Panc1 (cell line): ENCODE measurements at regions not wholly inside any gene's neighbourhood (a gene's known extent, or its start where the extent isn't known, plus 50 kb on each side); places are given as distances from the start of the nearest gene placed in this dataset.

Source experiments
- ATAC-seq: fragments of 200-7000 bp; cut with Tn5 transposase; 2 replicates; pipeline ENCODE4 v1.9.1; 2020; ENCODE audit warnings: mild to moderate bottlenecking, moderate library complexity
- BruUV-seq: library from RNA; stranded (reverse); fragments of 400-500 nt; replicated peaks from 2 replicates; lab custom pipeline; 2021; lab: Mats Ljungman, UMichigan
- CTCF ChIA-PET: fragments of 300-600 bp; sonication (Branson Sonifier 250); formaldehyde crosslinking; loops from one replicate; lab custom pipeline; 2022; ENCODE audit warnings: antibody characterized with exemption; lab: Charles Lee
- POLR2A ChIA-PET: fragments of 300-600 bp; sonication (Branson Sonifier 250); formaldehyde crosslinking; loops from one replicate; lab custom pipeline; 2022; ENCODE audit warnings: antibody characterized with exemption; lab: Charles Lee
- DNase-seq: peaks from one replicate; pipeline ENCODE4 v3.0.0-alpha.2; 2010; ENCODE audit warnings: low read depth, low spot score
- H3K27ac ChIP-seq: 2 replicates; pipeline ENCODE4 v1.5.1; 2011; ENCODE audit warnings: mild to moderate bottlenecking, low read length, inconsistent platforms
- H3K27me3 ChIP-seq: fragments of 200-500 bp; sonication (Bioruptor generic); 2 replicates; pipeline ENCODE4 v1.6.0; 2014; ENCODE audit warnings: low read length, inconsistent platforms; ENCODE audit not compliant: control insufficient read depth, insufficient read depth
- H3K36me3 ChIP-seq: fragments of 200-500 bp; sonication (Bioruptor generic); 2 replicates; pipeline ENCODE4 v1.5.1; 2014; ENCODE audit warnings: inconsistent platforms, mild to moderate bottlenecking, low read length, moderate library complexity; ENCODE audit not compliant: control insufficient read depth, insufficient read depth
- H3K4me1 ChIP-seq: 2 replicates; pipeline ENCODE4 v1.5.1; 2011; ENCODE audit warnings: inconsistent platforms, mild to moderate bottlenecking, low read length, moderate library complexity; ENCODE audit not compliant: control insufficient read depth, insufficient read depth
- H3K4me3 ChIP-seq, 2 experiments: 2 replicates each; pipeline ENCODE4 v1.5.1; 2011 to 2012; ENCODE audit warnings: low read depth in 2 of 2, low read length in 2 of 2, mild to moderate bottlenecking in 2 of 2, inconsistent platforms in 1 of 2, moderate library complexity in 1 of 2
- H3K9me3 ChIP-seq: fragments of 200-500 bp; sonication (Bioruptor generic); 2 replicates; pipeline ENCODE4 v1.5.1; 2014; ENCODE audit warnings: low read depth, mild to moderate bottlenecking, inconsistent platforms, low read length, moderate library complexity; ENCODE audit not compliant: control insufficient read depth, insufficient read depth
- CTCF ChIP-seq: fragments of 450-650 bp; IDR thresholded peaks from 2 replicates; pipeline ENCODE4 v1.5.1; 2017; ENCODE audit warnings: mild to moderate bottlenecking
- POLR2AphosphoS5 ChIP-seq: IDR thresholded peaks from 2 replicates; pipeline ENCODE4 v1.6.1; 2012; ENCODE audit warnings: mild to moderate bottlenecking, low read depth, low read length, moderate library complexity
- REST ChIP-seq, 2 experiments: IDR thresholded peaks; 2 replicates each; pipeline ENCODE4 v1.6.1; 2011 to 2012; ENCODE audit warnings: low read depth in 2 of 2, control low read depth in 1 of 2, low read length in 1 of 2, mild to moderate bottlenecking in 1 of 2, moderate library complexity in 1 of 2; ENCODE audit not compliant: insufficient read depth in 1 of 2
- SIN3A ChIP-seq: IDR thresholded peaks from 2 replicates; pipeline ENCODE4 v1.6.1; 2012; ENCODE audit warnings: low read depth, mild to moderate bottlenecking, low read length, moderate library complexity, borderline replicate concordance; ENCODE audit not compliant: insufficient read depth
- TCF7L2 ChIP-seq: IDR thresholded peaks from 2 replicates; pipeline ENCODE4 v1.6.1; 2011; ENCODE audit warnings: mild to moderate bottlenecking, low read depth, low read length, inconsistent platforms
- in situ Hi-C: cut with HindIII; loops from 2 replicates; pipeline ENCODE4 v1.10.0; 2016; ENCODE audit warnings: low sequenced_read_pairs, low pct_unique_long_range_greater_than_20kb
- intact Hi-C: fragments of 100-400 bp; cut with micrococcal nuclease; formaldehyde crosslinking; loops from one replicate; pipeline ENCODE4 v1.10.0; 2022; ENCODE audit not compliant: unreplicated experiment

GRCh38 chr7:68449816-68450215 lies 1148.5 kb upstream of the AUTS2 start:
- no peak overlapping the region for H3K4me3 ChIP-seq
- CTCF ChIA-PET = no interaction called here
- DNase-seq = no peak
- H3K27ac ChIP-seq = no peak overlapping the region
- POLR2A ChIA-PET = no interaction called here
- in situ Hi-C loops (no loop called here), intact Hi-C loops (no loop called here)
- BruUV-seq = no TSS peak
- TF ChIP-seq POLR2AphosphoS5 = no peak
- no peak for TF ChIP-seq TCF7L2
- TF ChIP-seq SIN3A = no peak
- TF ChIP-seq REST (IDR thresholded peaks at IDR 0.05; ENCODE audit: insufficient read depth in 1 of 2, low read depth in 2 of 2, low read length in 1 of 2) = no peak
- TF ChIP-seq CTCF = no peak
- no peaks in the 10 kb centered on the region for H3K9me3 ChIP-seq
- H3K27me3 ChIP-seq = no peaks in the 10 kb centered on the region
- no peak for ATAC-seq
- H3K4me1 ChIP-seq = no peaks in the 10 kb centered on the region
- H3K36me3 ChIP-seq = no peaks in the 10 kb centered on the region

- ATAC-seq (no peak), DNase-seq (no peak)
- H3K4me3 ChIP-seq = no peak overlapping the region
- CTCF ChIA-PET = no interaction called here
- no peak for TF ChIP-seq SIN3A
- no peak for TF ChIP-seq REST (IDR thresholded peaks at IDR 0.05; ENCODE audit: insufficient read depth in 1 of 2, low read depth in 2 of 2, low read length in 1 of 2)
- TF ChIP-seq TCF7L2 = no peak
- TF ChIP-seq CTCF = no peak
- TF ChIP-seq POLR2AphosphoS5 = no peak
- H3K27me3 ChIP-seq = no peaks in the 10 kb centered on the region
- H3K9me3 ChIP-seq = no peaks in the 10 kb centered on the region
- in situ Hi-C loops = no loop called here
- intact Hi-C loops = no loop called here
- no peak overlapping the region for H3K27ac ChIP-seq
- H3K4me1 ChIP-seq = no peaks in the 10 kb centered on the region
- no TSS peak for BruUV-seq
- POLR2A ChIA-PET = no interaction called here
- no peaks in the 10 kb centered on the region for H3K36me3 ChIP-seq
Measured at GRCh38 chr7:68454931-68455330, 1143.3 kb upstream of the AUTS2 start.
